GM21786 (cell line): ENCODE measurements at regions not wholly inside any gene's neighbourhood (a gene's known extent, or its start where the extent isn't known, plus 50 kb on each side); places are given as distances from the start of the nearest gene placed in this dataset.
"Not testable (repeated sequence)": the region's sequence is repeated elsewhere in the genome, so short reads cannot be mapped to it uniquely, and the experiment has no call there.

Experiments used
- ATAC-seq: cut with Tn5 transposase; IDR thresholded peaks from one replicate; pipeline ENCODE4 v1.9.1; 2021; ENCODE audit not compliant: unreplicated experiment

DNA sequence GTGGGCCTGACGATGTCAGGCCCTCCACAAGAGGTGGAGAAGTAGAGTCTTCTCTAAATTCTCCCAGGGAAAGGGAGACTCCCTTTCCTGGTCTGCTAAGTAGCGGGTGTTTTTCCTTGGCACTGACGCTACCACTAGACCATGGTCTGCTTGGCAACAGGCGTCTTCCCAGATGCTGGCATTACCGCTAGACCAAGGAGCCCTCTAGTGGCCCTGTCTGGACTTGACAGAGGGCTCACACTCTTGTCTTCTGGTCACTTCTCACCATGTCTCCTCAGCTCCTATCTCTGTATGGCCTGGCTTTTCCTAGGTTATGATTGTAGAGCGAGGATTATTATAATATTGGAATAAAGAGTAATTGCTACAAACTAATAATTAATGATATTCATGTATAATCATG, 51.1 kb upstream of the RASSF6 start:
- ATAC-seq: not testable (repeated sequence)

GRCh38 chr4:73673286-73673685, 53.0 kb upstream of the RASSF6 start:
- ATAC-seq: no peak

GRCh38 chr4:73674451-73674919, 54.2 kb upstream of the RASSF6 start:
- no peak for ATAC-seq

DNA sequence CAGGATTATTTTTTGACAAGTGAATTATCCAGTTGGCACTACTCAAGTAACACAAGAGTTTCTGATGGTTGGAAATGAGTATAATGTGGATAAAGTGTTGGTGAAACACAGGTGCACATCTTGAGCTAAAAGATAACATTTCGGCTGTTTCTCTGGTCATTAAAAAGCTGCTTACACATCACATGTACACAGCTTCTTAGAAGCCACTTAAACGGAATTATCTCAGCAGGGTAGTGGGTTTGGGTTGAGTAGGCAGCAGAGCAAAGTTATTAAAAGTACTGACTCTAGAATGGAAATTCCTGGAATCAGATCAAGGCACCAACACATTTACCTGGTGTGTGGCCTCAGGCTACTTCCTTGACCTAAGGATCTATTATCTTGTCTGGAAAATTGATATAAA, 55.4 kb upstream of the RASSF6 start:
- ATAC-seq: no peak

- no peak for ATAC-seq
Measured at GRCh38 chr4:73676136-73676535, 55.9 kb upstream of the RASSF6 start.

- ATAC-seq: peak; percentile 74
Measured at GRCh38 chr4:73676861-73677323, 56.7 kb upstream of the RASSF6 start.

- no peak for ATAC-seq
Measured at GRCh38 chr4:73679836-73680235, 59.6 kb upstream of the RASSF6 start.

GRCh38 chr4:73681776-73682175, 58.6 kb upstream of the CXCL8 start:
- no peak for ATAC-seq

- no peak for ATAC-seq
Measured at GRCh38 chr4:73682508-73682907, 57.9 kb upstream of the CXCL8 start.

DNA sequence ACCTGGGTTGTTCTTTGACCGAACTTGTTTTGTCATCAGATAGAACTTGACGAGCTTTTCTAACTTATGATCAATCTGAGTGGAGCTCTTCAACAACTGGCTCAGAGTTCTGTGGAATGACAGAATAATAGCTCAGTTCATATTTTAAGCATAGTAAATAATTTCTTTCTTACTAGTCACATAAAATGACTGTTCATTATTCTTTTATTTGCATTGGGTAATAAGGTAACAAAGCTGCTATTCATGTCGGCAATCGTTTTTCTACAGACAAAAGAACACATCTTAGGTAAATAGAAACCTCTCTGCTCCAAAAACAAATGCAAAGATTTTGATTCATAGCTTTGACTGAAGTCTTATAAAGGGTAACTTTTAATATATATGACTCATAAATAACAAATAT, 57.3 kb upstream of the CXCL8 start:
- no peak for ATAC-seq

DNA sequence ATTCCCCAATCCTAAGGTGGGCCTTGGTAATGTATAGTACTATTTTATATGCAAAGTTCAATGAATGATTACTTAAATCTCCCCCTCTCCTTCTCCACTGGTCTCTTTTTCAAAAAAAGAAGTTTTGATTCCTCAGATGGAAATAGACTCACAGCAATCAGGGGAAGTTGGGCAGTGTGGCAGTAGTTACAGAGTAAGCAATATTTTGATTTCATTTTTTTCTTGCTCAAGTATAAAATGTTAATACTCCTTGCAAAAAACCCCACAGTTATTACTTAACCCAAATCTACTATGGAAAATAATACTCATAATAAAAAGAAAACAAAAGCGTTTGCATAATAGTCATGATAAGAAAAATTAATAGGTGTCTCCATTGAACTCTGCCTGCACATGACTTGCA, 56.9 kb upstream of the CXCL8 start:
- no peak for ATAC-seq

DNA sequence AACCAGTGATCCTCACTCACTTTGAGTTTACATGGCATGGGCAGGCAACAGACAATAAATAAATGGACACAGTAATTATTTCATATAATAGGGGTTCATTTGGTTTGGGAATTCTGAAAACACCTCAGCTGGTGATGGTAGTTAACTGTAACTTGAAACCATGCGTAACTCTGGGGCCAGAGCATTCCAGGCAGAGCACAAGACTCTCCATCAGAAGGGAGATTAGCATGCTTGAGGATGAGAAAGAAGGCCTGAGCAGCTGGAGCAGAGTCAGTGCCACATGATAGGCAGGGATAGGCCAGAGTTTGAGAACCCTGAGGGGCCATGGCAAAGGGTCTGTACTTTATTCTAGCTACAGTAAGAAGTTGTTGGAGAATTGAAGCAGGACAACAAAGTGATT, 56.3 kb upstream of the CXCL8 start:
- no peak for ATAC-seq

- ATAC-seq: no peak
Measured at GRCh38 chr4:73685052-73685451, 55.3 kb upstream of the CXCL8 start.

GRCh38 chr4:73687421-73687820, 52.9 kb upstream of the CXCL8 start:
- no peak for ATAC-seq

- no peak for ATAC-seq
Measured at GRCh38 chr4:73690051-73690738, 50.2 kb upstream of the CXCL8 start.
